GM06990 (cell line): ENCODE measurements at regions not wholly inside any gene's neighbourhood (a gene's known extent, or its start where the extent isn't known, plus 50 kb on each side); places are given as distances from the start of the nearest gene placed in this dataset.

Source experiments
- DNase-seq: peaks from one replicate; pipeline ENCODE4 v3.0.0-alpha.2; 2011; ENCODE audit not compliant: insufficient read length; ENCODE audit errors: extremely low read depth
- H3K27me3 ChIP-seq: replicated peaks from 2 replicates; pipeline ENCODE4 v1.6.0; 2011; ENCODE audit warnings: low read length; ENCODE audit not compliant: control insufficient read depth, insufficient read depth
- H3K36me3 ChIP-seq: 2 replicates; pipeline ENCODE4 v1.5.1; 2011; ENCODE audit warnings: low read length; ENCODE audit not compliant: control insufficient read depth, insufficient read depth
- H3K4me3 ChIP-seq: replicated peaks from 2 replicates; pipeline ENCODE4 v1.5.1; 2011; ENCODE audit warnings: low read depth, mild to moderate bottlenecking, control low read depth, low read length
- TF ChIP-seq, protein P1 (sequence below): IDR thresholded peaks from 2 replicates; pipeline ENCODE4 v1.5.1; 2011; ENCODE audit warnings: low read length, control low read depth, mild to moderate bottlenecking, inconsistent platforms; ENCODE audit not compliant: insufficient read depth, poor library complexity, severe bottlenecking

DNA sequence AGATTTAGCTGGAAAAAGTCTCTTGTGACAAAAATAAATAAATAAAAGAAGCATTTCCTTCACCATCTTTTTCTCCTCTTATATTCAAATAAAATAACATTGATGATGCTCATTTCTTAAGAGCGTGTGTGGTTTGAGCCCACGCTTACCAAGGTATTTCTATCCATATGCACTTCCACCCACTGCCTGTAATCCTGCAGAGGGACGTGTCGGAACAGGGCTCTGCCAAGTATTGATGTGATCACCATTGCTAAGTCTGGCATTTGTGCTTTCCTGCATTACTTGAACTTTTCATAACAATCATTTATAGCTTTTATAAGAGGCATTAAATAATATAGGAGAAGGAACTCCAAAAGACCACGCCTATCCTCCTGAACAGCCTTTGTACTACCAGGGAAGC, 107.6 kb downstream of the SHANK2 start:
- TF ChIP-seq, protein P1, sequence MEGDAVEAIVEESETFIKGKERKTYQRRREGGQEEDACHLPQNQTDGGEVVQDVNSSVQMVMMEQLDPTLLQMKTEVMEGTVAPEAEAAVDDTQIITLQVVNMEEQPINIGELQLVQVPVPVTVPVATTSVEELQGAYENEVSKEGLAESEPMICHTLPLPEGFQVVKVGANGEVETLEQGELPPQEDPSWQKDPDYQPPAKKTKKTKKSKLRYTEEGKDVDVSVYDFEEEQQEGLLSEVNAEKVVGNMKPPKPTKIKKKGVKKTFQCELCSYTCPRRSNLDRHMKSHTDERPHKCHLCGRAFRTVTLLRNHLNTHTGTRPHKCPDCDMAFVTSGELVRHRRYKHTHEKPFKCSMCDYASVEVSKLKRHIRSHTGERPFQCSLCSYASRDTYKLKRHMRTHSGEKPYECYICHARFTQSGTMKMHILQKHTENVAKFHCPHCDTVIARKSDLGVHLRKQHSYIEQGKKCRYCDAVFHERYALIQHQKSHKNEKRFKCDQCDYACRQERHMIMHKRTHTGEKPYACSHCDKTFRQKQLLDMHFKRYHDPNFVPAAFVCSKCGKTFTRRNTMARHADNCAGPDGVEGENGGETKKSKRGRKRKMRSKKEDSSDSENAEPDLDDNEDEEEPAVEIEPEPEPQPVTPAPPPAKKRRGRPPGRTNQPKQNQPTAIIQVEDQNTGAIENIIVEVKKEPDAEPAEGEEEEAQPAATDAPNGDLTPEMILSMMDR, result no peak
- no peak for DNase-seq
- H3K4me3 ChIP-seq, result no peak overlapping the region
- no peaks in the 10 kb centered on the region; the same call in 1 of the 2 replicates for H3K27me3 ChIP-seq
- H3K36me3 ChIP-seq, result no peaks in the 10 kb centered on the region

DNA sequence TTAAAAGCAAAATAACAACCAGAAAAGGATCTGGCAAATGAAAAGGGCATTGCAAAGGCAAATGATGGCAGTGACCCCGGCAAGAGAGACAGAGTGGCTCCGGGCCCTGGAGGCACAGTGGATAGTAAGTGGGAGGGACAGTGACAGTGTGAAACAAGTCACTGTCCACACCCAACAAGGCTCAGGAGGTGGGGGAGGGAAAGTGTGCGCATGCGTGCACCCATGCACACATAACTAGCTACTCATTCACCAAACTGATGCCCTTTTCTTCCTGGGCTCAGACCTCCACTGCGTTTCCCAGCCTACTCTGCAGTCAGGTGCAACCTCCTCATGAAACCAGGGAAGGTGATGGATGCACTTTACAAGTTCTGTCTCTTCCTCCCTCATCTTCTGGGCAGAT, 108.4 kb downstream of the SHANK2 start:
- no peaks in the 10 kb centered on the region for H3K36me3 ChIP-seq
- H3K27me3 ChIP-seq, result no peaks in the 10 kb centered on the region; the same call in 1 of the 2 replicates
- no peak overlapping the region for H3K4me3 ChIP-seq
- DNase-seq, result no peak
- TF ChIP-seq, protein P1, result no peak

DNA sequence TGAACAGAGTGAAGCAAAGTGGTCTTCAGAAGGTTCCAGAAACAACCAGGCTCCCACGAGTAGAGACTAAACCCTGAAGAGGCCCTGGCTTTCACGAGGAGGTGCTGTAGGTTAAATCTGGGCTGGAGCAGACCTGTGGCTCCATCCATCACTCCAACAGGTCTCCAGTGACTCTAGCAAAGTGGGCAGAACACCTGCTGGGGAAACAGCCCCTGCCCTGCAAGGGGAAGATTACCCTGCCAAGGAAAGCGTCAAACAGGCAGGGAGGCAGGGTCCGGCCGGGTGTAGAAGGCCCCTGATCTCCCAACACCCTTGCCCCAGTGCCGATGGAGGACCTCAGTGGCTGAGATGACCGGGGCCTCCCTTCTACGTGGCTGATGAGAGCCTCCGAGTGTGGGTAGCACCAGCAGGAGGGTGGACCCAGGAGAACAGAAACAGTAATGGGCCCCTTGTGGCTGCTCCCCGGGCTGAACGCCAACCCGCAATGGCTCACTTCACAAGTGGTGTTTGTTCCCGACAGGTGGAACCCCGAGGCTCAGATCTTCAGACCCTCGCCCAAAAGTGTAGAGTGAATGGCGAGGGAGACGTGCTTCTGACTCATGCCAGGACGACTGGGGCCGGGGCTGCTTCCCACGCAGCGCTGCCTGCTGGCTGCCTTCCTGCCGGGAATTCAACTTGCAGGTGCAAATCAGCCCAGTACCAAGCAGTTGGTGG, 112.0 kb downstream of the SHANK2 start:
- no peak overlapping the region for H3K4me3 ChIP-seq
- TF ChIP-seq, protein P1, result no peak
- no peak for DNase-seq
- H3K36me3 ChIP-seq, result no peaks in the 10 kb centered on the region
- H3K27me3 ChIP-seq, result no peaks in the 10 kb centered on the region; the same call in 1 of the 2 replicates

DNA sequence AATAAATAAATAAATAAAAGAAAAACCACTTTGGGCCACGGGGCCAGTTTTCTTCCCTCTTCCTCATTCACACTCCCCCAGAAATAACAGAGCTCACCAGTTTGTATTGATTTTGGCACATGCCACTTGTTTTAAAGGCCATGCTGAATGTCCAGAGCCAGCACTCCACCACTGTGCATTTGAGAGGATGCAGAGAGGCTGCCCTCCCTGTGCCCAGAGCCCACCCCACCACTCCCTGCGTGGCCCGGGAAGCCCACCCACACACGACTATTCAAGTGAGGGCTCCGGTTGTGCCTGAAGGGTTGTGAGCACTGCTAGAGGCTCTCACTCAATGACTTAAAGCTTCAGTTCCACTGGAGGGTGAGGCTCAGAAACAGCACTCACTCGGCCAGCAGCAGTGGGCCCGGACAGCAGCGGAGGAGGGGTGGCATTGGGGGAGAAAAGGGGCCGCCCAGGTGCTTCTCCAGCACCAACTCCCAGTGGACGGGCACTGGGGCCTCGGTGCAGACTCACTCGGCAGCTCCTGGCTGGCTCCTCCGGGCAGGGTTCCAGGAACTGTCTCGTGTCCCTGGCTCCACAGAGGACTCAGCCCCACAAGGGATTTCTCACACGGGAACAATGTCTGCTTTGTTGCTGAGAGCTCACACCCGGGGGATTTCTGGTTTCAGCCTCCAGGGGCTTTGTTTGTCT, 112.7 kb downstream of the SHANK2 start:
- no peak for DNase-seq
- Histone ChIP-seq H3K36me3 (no peaks in the 10 kb centered on the region), H3K27me3 (no peaks in the 10 kb centered on the region; the same call in 1 of the 2 replicates), H3K4me3 (no peak overlapping the region)
- TF ChIP-seq, protein P1, result no peak

DNA sequence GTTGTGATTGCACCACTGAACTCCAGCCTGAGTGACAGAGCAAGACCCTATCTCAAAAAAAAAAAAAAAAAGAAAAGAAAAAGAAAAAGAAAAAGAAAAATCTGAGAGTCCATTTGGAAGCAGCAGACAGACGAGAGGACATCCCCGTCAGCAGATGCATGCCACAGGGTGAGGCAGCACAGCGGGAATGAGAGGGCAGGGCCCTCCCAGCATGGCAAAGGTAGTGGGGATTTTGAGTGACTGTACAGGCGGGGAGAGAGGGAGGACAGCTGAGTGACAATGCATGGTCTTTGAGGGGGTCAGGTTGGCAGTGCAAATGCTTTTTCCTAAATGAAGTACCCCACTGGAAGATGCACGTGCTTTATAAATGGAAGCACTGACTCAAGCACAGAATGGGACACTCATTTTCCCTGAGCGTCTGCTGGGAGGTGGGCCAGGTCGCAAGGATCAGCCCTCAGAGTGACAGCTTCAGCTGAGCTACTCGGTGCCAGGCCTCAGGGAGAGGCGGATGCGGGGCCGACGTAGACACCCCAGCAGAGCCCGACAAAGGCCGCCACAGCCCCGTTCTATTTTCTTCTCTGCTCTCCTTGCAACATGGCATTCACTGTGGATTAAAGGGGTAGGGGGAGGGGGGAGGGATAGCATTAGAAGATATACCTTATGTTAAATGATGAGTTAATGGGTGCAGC, 113.5 kb downstream of the SHANK2 start:
- H3K27me3 ChIP-seq, result no peaks in the 10 kb centered on the region; the same call in 1 of the 2 replicates
- TF ChIP-seq, protein P1, result no peak
- no peak overlapping the region for H3K4me3 ChIP-seq
- no peak for DNase-seq
- no peaks in the 10 kb centered on the region for H3K36me3 ChIP-seq
